Smooth muscle cell (in vitro differentiated cells): ENCODE measurements at regions not wholly inside any gene's neighbourhood (a gene's known extent, or its start where the extent isn't known, plus 50 kb on each side); places are given as distances from the start of the nearest gene placed in this dataset.

Source experiments
- DNase-seq: peaks from one replicate; lab custom pipeline; 2025; ENCODE audit not compliant: unreplicated experiment; lab: John Stamatoyannopoulos, UW
- H2AFZ ChIP-seq: fragments of 200-600 bp; sonication (generic); 2 replicates; pipeline ENCODE4 v1.6.0; 2016; ENCODE audit warnings: antibody characterized with exemption, low read depth, mild to moderate bottlenecking
- H3F3A ChIP-seq: fragments of 200-600 bp; sonication (generic); 2 replicates; pipeline ENCODE4 v1.6.0; 2017; ENCODE audit warnings: antibody characterized with exemption, low read depth
- H3K27ac ChIP-seq: fragments of 200-600 bp; sonication (generic); 2 replicates; pipeline ENCODE4 v1.5.1; 2016; ENCODE audit warnings: low read depth, mild to moderate bottlenecking
- H3K27me3 ChIP-seq: fragments of 200-600 bp; sonication (generic); 2 replicates; pipeline ENCODE4 v1.6.1; 2016; ENCODE audit warnings: low read depth, mild to moderate bottlenecking
- H3K36me3 ChIP-seq: fragments of 200-600 bp; sonication (generic); 2 replicates; pipeline ENCODE4 v1.5.1; 2016; ENCODE audit warnings: low read depth
- H3K4me1 ChIP-seq: fragments of 200-600 bp; sonication (generic); 2 replicates; pipeline ENCODE4 v1.5.1; 2016; ENCODE audit warnings: low read depth
- H3K4me2 ChIP-seq: fragments of 200-600 bp; sonication (generic); 2 replicates; pipeline ENCODE4 v1.6.0; 2016; ENCODE audit warnings: mild to moderate bottlenecking
- H3K4me3 ChIP-seq: fragments of 200-600 bp; sonication (generic); 2 replicates; pipeline ENCODE4 v1.5.1; 2016; ENCODE audit warnings: mild to moderate bottlenecking
- H3K79me2 ChIP-seq: fragments of 200-600 bp; sonication (generic); 2 replicates; pipeline ENCODE4 v1.6.0; 2016; ENCODE audit warnings: low read depth, mild to moderate bottlenecking
- H3K9ac ChIP-seq: fragments of 200-600 bp; sonication (generic); 2 replicates; pipeline ENCODE4 v1.6.0; 2016; ENCODE audit warnings: low read depth
- H3K9me3 ChIP-seq: fragments of 200-600 bp; sonication (generic); replicated peaks from 2 replicates; pipeline ENCODE4 v1.5.1; 2016; ENCODE audit warnings: low read depth
- H4K20me1 ChIP-seq: fragments of 200-600 bp; sonication (generic); 2 replicates; pipeline ENCODE4 v1.6.0; 2016; ENCODE audit warnings: low read depth
- CTCF ChIP-seq: fragments of 200-600 bp; sonication (generic); IDR thresholded peaks from 2 replicates; pipeline ENCODE4 v1.5.1; 2017; ENCODE audit warnings: borderline replicate concordance, mild to moderate bottlenecking, antibody characterized with exemption; ENCODE audit not compliant: insufficient read depth, poor library complexity, severe bottlenecking
- WGBS: methylation state at CpG from one replicate; pipeline ENCODE4 v1.1.7; 2016; ENCODE audit warnings: low lambda C conversion rate; 5-methylcytosine and 5-hydroxymethylcytosine counted together

- peaks cover 25% of the 10 kb centered on the region for H3K4me1 ChIP-seq
- no peaks in the 10 kb centered on the region for H3K9me3 ChIP-seq
- H3K36me3 ChIP-seq = no peaks in the 10 kb centered on the region
- no peaks in the 10 kb centered on the region for H3K27me3 ChIP-seq
- H3K4me2 ChIP-seq = no peak overlapping the region
- no peak overlapping the region for H3K27ac ChIP-seq
- no peaks in the 10 kb centered on the region for H4K20me1 ChIP-seq
- no peak for DNase-seq
- no peaks in the 10 kb centered on the region for H3K79me2 ChIP-seq
- no peak overlapping the region for H3K9ac ChIP-seq
- H3K4me3 ChIP-seq = no peak overlapping the region
- 90% methylated on average over 4 of the region's 4 CpGs for WGBS
- H2AFZ ChIP-seq = no peak overlapping the region
- TF ChIP-seq CTCF = no peak
- H3F3A ChIP-seq = no peaks in the 10 kb centered on the region
Observed at GRCh38 chr3:117665296-117665695, 955.7 kb downstream of the TUSC7 start.

GRCh38 chr3:117666325-117666724, 956.7 kb downstream of the TUSC7 start:
- H3K79me2 ChIP-seq = no peaks in the 10 kb centered on the region
- H3K9ac ChIP-seq = no peak overlapping the region
- no peak overlapping the region for H3K4me3 ChIP-seq
- H3K4me2 ChIP-seq = peak overlapping the region; percentile 74
- no peaks in the 10 kb centered on the region for H3K36me3 ChIP-seq
- H3F3A ChIP-seq = no peaks in the 10 kb centered on the region
- no peak for TF ChIP-seq CTCF
- peak overlapping the region; percentile 12 for H2AFZ ChIP-seq
- DNase-seq = no peak
- peaks cover 19% of the 10 kb centered on the region for H3K4me1 ChIP-seq
- H3K27ac ChIP-seq = no peak overlapping the region
- no peaks in the 10 kb centered on the region for H3K9me3 ChIP-seq
- WGBS = 47% methylated on average over 3 of the region's 3 CpGs
- H3K27me3 ChIP-seq = no peaks in the 10 kb centered on the region
- H4K20me1 ChIP-seq = no peaks in the 10 kb centered on the region

GRCh38 chr3:117666812-117667211, 957.2 kb downstream of the TUSC7 start:
- H3K36me3 ChIP-seq = no peaks in the 10 kb centered on the region
- no peaks in the 10 kb centered on the region for H3F3A ChIP-seq
- H3K4me1 ChIP-seq = peaks cover 16% of the 10 kb centered on the region
- peak overlapping the region; percentile 74 for H3K4me2 ChIP-seq
- no peaks in the 10 kb centered on the region for H3K79me2 ChIP-seq
- no peak for DNase-seq
- WGBS = 9% methylated on average over 3 of the region's 3 CpGs
- TF ChIP-seq CTCF = no peak
- no peak overlapping the region for H3K4me3 ChIP-seq
- H3K9me3 ChIP-seq = no peaks in the 10 kb centered on the region
- H3K27me3 ChIP-seq = no peaks in the 10 kb centered on the region
- H2AFZ ChIP-seq = no peak overlapping the region
- H3K27ac ChIP-seq = no peak overlapping the region
- no peaks in the 10 kb centered on the region for H4K20me1 ChIP-seq
- no peak overlapping the region for H3K9ac ChIP-seq

- H3K79me2 ChIP-seq = no peaks in the 10 kb centered on the region
- WGBS = 80% methylated on average over 4 of the region's 4 CpGs
Observed at GRCh38 chr3:117669774-117670173, 960.2 kb downstream of the TUSC7 start.

More at GRCh38 chr3:117669774-117670173, 960.2 kb downstream of the TUSC7 start:
- DNase-seq = no peak
- Histone ChIP-seq H3K9ac (no peak overlapping the region), H3K4me1 (peaks cover 14% of the 10 kb centered on the region), H4K20me1 (no peaks in the 10 kb centered on the region), H3K4me3 (no peak overlapping the region), H3K9me3 (no peaks in the 10 kb centered on the region), H3K27me3 (no peaks in the 10 kb centered on the region), H3K36me3 (no peaks in the 10 kb centered on the region), H3K4me2 (no peak overlapping the region), H3K27ac (no peak overlapping the region), H2AFZ (no peak overlapping the region), H3F3A (no peaks in the 10 kb centered on the region)
- no peak for TF ChIP-seq CTCF
